HEK293 (cell line): ENCODE measurements at regions not wholly inside any gene's neighbourhood (a gene's known extent, or its start where the extent isn't known, plus 50 kb on each side); places are given as distances from the start of the nearest gene placed in this dataset.

Source experiments
- CTCF ChIA-PET: fragments of 350-600 bp; formaldehyde crosslinking; extraction: SDS; loops from one replicate; lab custom pipeline; 2021; ENCODE audit warnings: antibody characterized with exemption; lab: Yijun Ruan, JAX
- POLR2A ChIA-PET: fragments of 300-600 bp; formaldehyde crosslinking; extraction: SDS; loops from one replicate; lab custom pipeline; 2020; ENCODE audit warnings: antibody characterized with exemption, inconsistent platforms; lab: Yijun Ruan, JAX
- H3K27ac ChIP-seq: fragments of 200-500 bp; sonication (Bioruptor generic); 2 replicates; pipeline ENCODE4 v1.5.1; 2014; ENCODE audit warnings: low read depth, low read length, control low read depth, inconsistent platforms; ENCODE audit errors: extremely low read depth
- H3K36me3 ChIP-seq, 2 experiments: fragments of 200-500 bp in 1 of 2; sonication (Bioruptor generic) in 1 of 2; 1 replicate in 1 of 2; 2 replicates in 1 of 2; pipeline ENCODE4 v1.5.1; 2014 to 2017; ENCODE audit warnings: inconsistent platforms in 2 of 2, low read length in 2 of 2; ENCODE audit not compliant: control insufficient read depth in 2 of 2, insufficient read depth in 1 of 2
- H3K4me1 ChIP-seq: fragments of 200-500 bp; sonication (Bioruptor generic); 2 replicates; pipeline ENCODE4 v1.5.1; 2014; ENCODE audit warnings: mild to moderate bottlenecking, low read length, inconsistent platforms; ENCODE audit not compliant: control insufficient read depth, insufficient read depth
- H3K4me3 ChIP-seq: 2 replicates; pipeline ENCODE4 v1.5.1; 2011; ENCODE audit warnings: low read depth, mild to moderate bottlenecking, control low read depth, low read length, moderate library complexity
- H3K9me3 ChIP-seq: fragments of 200-500 bp; sonication (Bioruptor generic); 2 replicates; pipeline ENCODE4 v1.5.1; 2014; ENCODE audit warnings: low read depth, low read length, inconsistent platforms; ENCODE audit not compliant: control insufficient read depth, insufficient read depth
- BCL11A ChIP-seq: fragments of 450-650 bp; formaldehyde crosslinking; IDR thresholded peaks from 2 replicates; pipeline ENCODE4 v1.5.1; 2016; ENCODE audit warnings: low read depth, missing biosample characterization, missing genetic modification characterization
- HOXA7 ChIP-seq: sonication (generic); formaldehyde crosslinking; IDR thresholded peaks from 2 replicates; pipeline ENCODE4 v1.8.1; 2022; ENCODE audit warnings: missing genetic modification reagents, borderline replicate concordance
- KLF1 ChIP-seq: fragments of 450-650 bp; formaldehyde crosslinking; IDR thresholded peaks from 2 replicates; pipeline ENCODE4 v1.5.1; 2016; ENCODE audit warnings: missing biosample characterization, missing genetic modification characterization
- KLF8 ChIP-seq: fragments of 450-650 bp; formaldehyde crosslinking; IDR thresholded peaks from 2 replicates; pipeline ENCODE4 v1.5.1; 2016; ENCODE audit warnings: missing biosample characterization, missing genetic modification characterization
- MZF1 ChIP-seq: fragments of 450-650 bp; formaldehyde crosslinking; IDR thresholded peaks from 2 replicates; pipeline ENCODE4 v1.5.1; 2017; ENCODE audit warnings: missing biosample characterization, missing genetic modification characterization, borderline replicate concordance
- PBX3 ChIP-seq: sonication (generic); formaldehyde crosslinking; IDR thresholded peaks from 2 replicates; pipeline ENCODE4 v1.8.1; 2022; ENCODE audit warnings: mild to moderate bottlenecking, moderate library complexity, missing genetic modification reagents
- PRDM4 ChIP-seq: fragments of 450-650 bp; formaldehyde crosslinking; IDR thresholded peaks from 2 replicates; pipeline ENCODE4 v1.5.1; 2017; ENCODE audit warnings: missing biosample characterization, missing genetic modification characterization
- REST ChIP-seq: fragments of 450-650 bp; formaldehyde crosslinking; IDR thresholded peaks from 2 replicates; pipeline ENCODE4 v1.5.1; 2016; ENCODE audit warnings: missing biosample characterization, missing genetic modification characterization
- SALL2 ChIP-seq: fragments of 450-650 bp; formaldehyde crosslinking; IDR thresholded peaks from 2 replicates; pipeline ENCODE4 v1.5.0; 2017; ENCODE audit warnings: missing biosample characterization, mild to moderate bottlenecking, missing genetic modification characterization, borderline replicate concordance
- SCRT2 ChIP-seq: fragments of 450-650 bp; formaldehyde crosslinking; IDR thresholded peaks from 2 replicates; pipeline ENCODE4 v1.5.1; 2016; ENCODE audit warnings: missing biosample characterization, missing genetic modification characterization
- TRIM28 ChIP-seq: IDR thresholded peaks from 2 replicates; pipeline ENCODE4 v1.6.1; 2011; ENCODE audit warnings: low read length, control low read depth, borderline replicate concordance
- ZBTB1 ChIP-seq: fragments of 450-650 bp; formaldehyde crosslinking; IDR thresholded peaks from 2 replicates; pipeline ENCODE4 v1.5.1; 2016; ENCODE audit warnings: missing biosample characterization, missing genetic modification characterization
- ZBTB20 ChIP-seq: fragments of 450-650 bp; formaldehyde crosslinking; IDR thresholded peaks from 2 replicates; pipeline ENCODE4 v1.5.1; 2016; ENCODE audit warnings: missing biosample characterization, missing genetic modification characterization
- ZNF10 ChIP-seq: fragments of 450-650 bp; formaldehyde crosslinking; IDR thresholded peaks from 2 replicates; pipeline ENCODE4 v1.5.1; 2017; ENCODE audit warnings: missing biosample characterization, missing genetic modification characterization
- ZNF133 ChIP-seq: fragments of 450-650 bp; formaldehyde crosslinking; IDR thresholded peaks from 2 replicates; pipeline ENCODE4 v1.5.1; 2016; ENCODE audit warnings: missing biosample characterization, missing genetic modification characterization
- ZNF138 ChIP-seq: fragments of 450-650 bp; formaldehyde crosslinking; IDR thresholded peaks from 2 replicates; pipeline ENCODE4 v1.5.1; 2016; ENCODE audit warnings: missing biosample characterization, missing genetic modification characterization, borderline replicate concordance
- ZNF146 ChIP-seq: fragments of 450-650 bp; formaldehyde crosslinking; IDR thresholded peaks from 2 replicates; pipeline ENCODE4 v1.5.1; 2016; ENCODE audit warnings: missing biosample characterization, missing genetic modification characterization
- ZNF169 ChIP-seq: fragments of 450-650 bp; formaldehyde crosslinking; IDR thresholded peaks from 2 replicates; pipeline ENCODE4 v1.5.1; 2016; ENCODE audit warnings: missing biosample characterization, missing genetic modification characterization
- ZNF184 ChIP-seq: fragments of 450-650 bp; IDR thresholded peaks from 2 replicates; pipeline ENCODE4 v1.5.1; 2018; ENCODE audit warnings: missing biosample characterization, mild to moderate bottlenecking, missing genetic modification characterization
- ZNF2 ChIP-seq: fragments of 450-650 bp; formaldehyde crosslinking; IDR thresholded peaks from 2 replicates; pipeline ENCODE4 v1.5.1; 2016; ENCODE audit warnings: missing biosample characterization, missing genetic modification characterization
- ZNF24 ChIP-seq: fragments of 450-650 bp; formaldehyde crosslinking; IDR thresholded peaks from 2 replicates; pipeline ENCODE4 v1.5.1; 2016; ENCODE audit warnings: missing biosample characterization, missing genetic modification characterization
- ZNF292 ChIP-seq: fragments of 450-650 bp; formaldehyde crosslinking; IDR thresholded peaks from 2 replicates; pipeline ENCODE4 v1.5.1; 2016; ENCODE audit warnings: low read depth, missing biosample characterization, missing genetic modification characterization, borderline replicate concordance
- ZNF37A ChIP-seq: fragments of 450-650 bp; IDR thresholded peaks from 2 replicates; pipeline ENCODE4 v1.5.1; 2018; ENCODE audit warnings: missing biosample characterization, missing genetic modification characterization
- ZNF48 ChIP-seq: fragments of 450-650 bp; formaldehyde crosslinking; IDR thresholded peaks from 2 replicates; pipeline ENCODE4 v1.5.1; 2016; ENCODE audit warnings: missing biosample characterization, missing genetic modification characterization
- ZNF555 ChIP-seq: fragments of 450-650 bp; formaldehyde crosslinking; conservative IDR thresholded peaks from 2 replicates; pipeline ENCODE4 v1.5.1; 2017; ENCODE audit warnings: missing biosample characterization, mild to moderate bottlenecking, missing genetic modification characterization, inconsistent platforms
- ZNF580 ChIP-seq: fragments of 450-650 bp; formaldehyde crosslinking; IDR thresholded peaks from 2 replicates; pipeline ENCODE4 v1.5.1; 2016; ENCODE audit warnings: missing biosample characterization, missing genetic modification characterization
- ZNF629 ChIP-seq: fragments of 450-650 bp; formaldehyde crosslinking; IDR thresholded peaks from 2 replicates; pipeline ENCODE4 v1.5.1; 2017; ENCODE audit warnings: missing biosample characterization, missing genetic modification characterization
- ZNF670 ChIP-seq: fragments of 450-650 bp; formaldehyde crosslinking; IDR thresholded peaks from 2 replicates; pipeline ENCODE4 v1.5.1; 2016; ENCODE audit warnings: missing biosample characterization, missing genetic modification characterization, low read depth
- ZNF707 ChIP-seq: fragments of 450-650 bp; formaldehyde crosslinking; IDR thresholded peaks from 2 replicates; pipeline ENCODE4 v1.5.1; 2016; ENCODE audit warnings: missing biosample characterization, missing genetic modification characterization
- ZNF837 ChIP-seq: fragments of 450-650 bp; formaldehyde crosslinking; IDR thresholded peaks from 2 replicates; pipeline ENCODE4 v1.5.1; 2016; ENCODE audit warnings: missing biosample characterization, missing genetic modification characterization

GRCh38 chr13:53807251-53807834 lies 778.7 kb downstream of the OLFM4 start (continued):
- no peak for TF ChIP-seq TRIM28
- TF ChIP-seq ZNF292 (tag by site-specific recombination) = no peak

- no peaks in the 10 kb centered on the region for H3K36me3 ChIP-seq
- no peak overlapping the region for H3K4me3 ChIP-seq
- CTCF ChIA-PET = no interaction called here
- H3K4me1 ChIP-seq = no peaks in the 10 kb centered on the region
- TF ChIP-seq ZNF146 (tag by site-specific recombination) (no peak), ZNF670 (tag by site-specific recombination) (no peak), ZNF2 (tag by site-specific recombination) (no peak), PRDM4 (tag by site-specific recombination) (no peak), KLF8 (no peak), REST (no peak), ZNF37A (no peak), BCL11A (tag by site-specific recombination) (no peak), SALL2 (tag by site-specific recombination) (no peak), ZNF837 (tag by site-specific recombination) (no peak)
- no peak overlapping the region for H3K27ac ChIP-seq
- no peaks in the 10 kb centered on the region for H3K9me3 ChIP-seq
- POLR2A ChIA-PET = no interaction called here
Observed at GRCh38 chr13:53821632-53822031, 793.0 kb downstream of the OLFM4 start.

- Histone ChIP-seq H3K36me3 (no peaks in the 10 kb centered on the region), H3K4me1 (no peaks in the 10 kb centered on the region), H3K9me3 (no peaks in the 10 kb centered on the region), H3K4me3 (no peak overlapping the region), H3K27ac (no peak overlapping the region)
- POLR2A ChIA-PET = no interaction called here
- CTCF ChIA-PET = no interaction called here
- TF ChIP-seq MZF1 (no peak), ZNF184 (tag by site-specific recombination) (no peak), ZBTB1 (tag by site-specific recombination) (no peak), KLF1 (tag by site-specific recombination) (no peak), ZNF48 (tag by site-specific recombination) (no peak), ZNF133 (tag by site-specific recombination) (no peak), ZNF555 (no peak), ZNF707 (no peak), PBX3 (CRISPR knock-in tag) (no peak), ZBTB20 (no peak), ZNF37A (no peak), ZNF169 (tag by site-specific recombination) (no peak), ZNF138 (no peak), ZNF10 (tag by site-specific recombination) (no peak), ZNF629 (no peak), ZNF24 (tag by site-specific recombination) (no peak), SCRT2 (tag by site-specific recombination) (no peak), HOXA7 (CRISPR knock-in tag) (no peak), ZNF580 (tag by site-specific recombination) (no peak)
Observed at GRCh38 chr13:53822136-53822535, 793.5 kb downstream of the OLFM4 start.
